Occipital lobe (tissue), 1 donor: ENCODE measurements at regions not wholly inside any gene's neighbourhood (a gene's known extent, or its start where the extent isn't known, plus 50 kb on each side); places are given as distances from the start of the nearest gene placed in this dataset.
A peak's percentile ranks its signal among the peaks of the same experiment; 100 is the strongest.
"Not testable (repeated sequence)": the region's sequence is repeated elsewhere in the genome, so short reads cannot be mapped to it uniquely, and the experiment has no call there.

Source experiments
- DNase-seq: peaks from one replicate; lab custom pipeline; 2025; lab: John Stamatoyannopoulos, UW

DNA sequence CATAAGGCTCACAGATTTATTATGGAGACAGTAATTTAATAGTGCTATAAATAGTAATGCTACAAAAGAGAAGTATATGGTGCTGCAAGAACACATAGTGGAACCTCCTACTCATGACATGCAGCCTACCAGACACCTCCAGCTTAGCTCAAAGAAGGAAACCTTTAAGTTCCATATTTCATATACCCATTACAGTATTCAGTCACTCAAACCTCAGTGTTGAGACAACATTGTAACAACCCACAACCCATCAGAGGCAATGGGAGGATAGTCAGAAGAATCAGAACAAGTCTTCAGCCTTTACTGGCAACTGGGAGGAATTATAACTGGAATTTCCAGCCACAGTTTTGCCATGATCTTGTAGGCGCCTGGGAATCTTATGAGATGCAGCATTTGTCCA is 186.3 kb upstream of the VSTM2A start:
- DNase-seq: no peak

DNA sequence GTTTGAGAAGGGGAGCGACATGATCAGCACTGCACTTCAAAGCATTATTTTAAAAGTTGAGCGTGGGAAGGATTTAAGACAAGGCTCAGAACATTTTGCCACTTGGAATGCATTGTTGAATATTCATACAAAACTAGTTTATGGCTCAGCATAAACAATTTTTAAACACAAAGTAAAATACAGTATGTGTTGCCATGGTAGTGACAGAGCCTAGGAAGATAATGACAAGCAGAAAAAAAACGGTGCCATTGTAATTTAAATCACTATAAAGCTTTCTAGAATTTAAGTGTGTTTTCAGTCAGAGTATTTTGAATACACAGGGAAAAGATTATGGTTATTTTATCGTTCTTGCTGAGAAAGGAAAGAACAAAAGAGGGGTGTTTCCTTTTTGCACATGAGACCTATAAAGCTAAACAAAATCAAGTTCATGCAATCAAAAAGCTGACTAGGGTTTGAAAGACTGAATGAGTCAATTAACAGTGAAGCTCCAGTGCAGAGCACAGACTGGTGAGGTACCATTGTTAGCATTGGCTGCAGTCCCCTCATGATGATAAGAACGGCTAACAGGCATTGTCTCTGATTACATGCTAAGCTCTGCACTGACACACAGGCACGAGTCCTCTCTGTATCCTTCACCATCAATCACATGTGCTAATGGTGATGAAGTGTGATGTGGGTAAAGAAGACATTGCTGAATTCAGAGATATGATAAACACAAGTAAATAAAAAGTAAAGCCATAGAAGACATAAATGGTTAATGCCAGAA is 181.9 kb upstream of the VSTM2A start:
- DNase-seq: no peak

DNA sequence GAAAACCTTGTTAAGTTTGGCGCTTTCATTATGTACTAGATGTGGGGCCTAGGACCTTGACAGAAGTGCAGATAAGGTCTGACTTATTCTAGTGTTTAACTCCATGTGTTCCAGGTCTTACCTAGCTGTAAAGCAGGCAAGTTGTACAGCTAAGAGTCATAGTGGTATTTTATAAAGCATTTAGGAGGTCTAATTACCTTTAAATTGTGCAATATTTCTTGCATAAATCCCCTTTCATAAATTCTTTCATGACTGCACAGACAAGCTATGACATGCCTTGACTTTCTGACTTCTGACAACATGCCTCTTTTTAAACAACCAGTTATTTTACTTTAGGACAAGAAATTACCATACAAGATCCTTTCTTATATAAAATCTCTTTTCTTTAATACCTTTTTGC is 151.6 kb upstream of the VSTM2A start:
- DNase-seq: no peak

DNA sequence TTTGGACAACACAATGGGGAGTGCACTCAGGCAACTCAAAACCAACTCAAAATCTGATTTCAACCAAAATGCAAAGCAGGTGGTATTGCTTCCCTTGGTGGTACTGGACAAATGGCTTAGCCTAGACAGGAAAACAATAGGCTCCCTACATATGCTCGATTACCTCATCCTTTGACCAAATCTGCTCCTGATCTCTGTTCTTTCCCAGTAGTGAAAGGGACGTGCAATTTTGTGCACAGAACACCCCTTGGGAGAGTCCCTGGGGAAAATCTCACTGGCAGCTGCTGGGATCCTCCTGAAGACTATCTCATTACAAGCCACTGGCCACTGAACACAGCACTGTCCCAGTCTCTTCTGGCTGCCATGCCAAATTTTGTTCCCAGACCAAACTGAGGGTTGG is 149.2 kb upstream of the VSTM2A start:
- DNase-seq: no peak

DNA sequence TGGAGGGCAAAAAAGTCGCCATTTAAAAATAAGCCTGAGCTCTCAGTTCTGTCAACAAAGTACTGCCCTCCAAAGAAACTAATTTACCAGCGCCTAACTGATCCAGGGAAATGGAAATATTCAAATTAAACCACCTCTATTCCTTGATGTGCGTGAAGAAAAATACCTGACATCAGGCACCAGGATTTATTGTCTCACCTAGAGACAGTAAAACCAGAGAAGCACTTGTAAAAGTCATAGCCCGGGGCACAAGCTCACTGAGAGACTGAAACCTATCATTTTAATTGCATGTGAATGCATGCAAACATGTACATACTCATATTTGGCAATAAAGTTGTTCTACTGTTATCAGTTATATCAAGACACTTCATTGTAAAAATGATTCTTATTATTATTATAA is 147.3 kb upstream of the VSTM2A start:
- DNase-seq: no peak

DNA sequence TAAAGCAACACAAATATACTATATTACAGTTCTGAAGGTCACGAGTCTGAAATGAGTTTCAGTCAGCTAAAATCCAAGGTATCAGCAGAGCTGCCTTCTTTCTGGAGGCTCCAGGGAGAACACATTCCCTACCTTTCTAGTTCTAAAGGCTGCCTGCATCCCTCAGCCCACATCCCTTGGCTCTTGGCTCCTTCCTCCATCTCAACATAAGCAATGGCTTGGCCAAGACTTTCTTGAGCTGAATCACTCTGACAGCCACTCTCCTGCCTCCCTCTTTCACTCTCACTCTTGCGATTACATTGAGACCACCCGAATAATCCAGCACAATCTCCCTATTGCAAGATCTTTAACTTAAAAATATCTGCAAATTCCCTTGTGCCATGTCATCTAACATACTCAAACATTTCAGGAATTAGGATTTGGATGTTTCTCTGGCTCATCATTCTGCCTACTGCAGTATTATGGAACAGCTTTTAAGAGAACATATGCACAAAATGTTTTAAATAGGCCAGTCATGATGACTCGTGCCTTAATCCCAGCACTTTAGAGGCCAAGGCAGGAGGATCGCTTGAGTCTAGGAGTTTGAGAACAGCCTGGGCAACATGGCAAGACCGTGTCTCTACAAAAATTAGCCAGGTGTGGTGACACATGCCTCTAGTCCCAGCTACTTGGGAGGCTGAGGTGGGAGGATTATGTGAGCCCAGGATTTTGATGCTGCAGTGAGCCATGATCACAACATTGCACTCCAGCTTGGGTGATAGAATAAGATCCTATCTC is 144.2 kb upstream of the VSTM2A start:
- no peak for DNase-seq

DNA sequence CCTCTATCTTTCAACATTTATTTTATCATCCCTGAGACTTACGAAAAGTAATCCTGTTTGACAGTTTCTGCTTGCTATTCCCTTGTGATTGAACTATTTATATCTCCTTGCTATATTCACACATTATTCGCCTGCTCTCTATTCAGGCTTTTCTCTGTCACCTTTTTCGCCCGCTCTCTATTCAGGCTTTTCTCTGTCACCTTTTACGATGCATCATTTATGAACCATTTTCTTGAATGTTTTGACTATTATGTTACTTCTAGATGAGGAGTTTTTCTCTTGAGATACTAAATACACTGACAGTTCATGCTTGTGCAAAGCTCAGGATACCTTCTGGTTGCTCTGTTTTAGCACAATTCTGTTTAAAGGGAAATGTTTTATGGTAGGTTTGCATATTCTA is 143.3 kb upstream of the VSTM2A start:
- DNase-seq: no peak

DNA sequence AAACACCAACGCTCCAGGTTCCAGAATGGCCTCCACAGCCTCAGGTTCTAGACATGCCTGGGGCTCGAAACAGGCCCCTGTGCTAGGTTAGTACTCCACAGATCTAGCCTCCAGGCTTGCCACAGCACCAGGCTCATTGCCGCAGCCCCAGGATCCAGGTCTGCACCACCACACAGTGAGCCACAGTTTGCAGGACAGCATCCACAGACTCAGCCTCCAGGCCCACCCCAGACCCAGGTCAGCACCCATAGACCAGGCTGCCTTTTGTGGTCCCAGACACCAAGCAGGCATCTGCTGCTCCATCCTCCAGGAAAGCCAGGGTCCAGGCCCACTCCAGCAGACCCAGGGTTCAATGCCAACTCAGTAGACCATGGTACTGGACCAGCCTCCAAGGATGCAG is 132.3 kb upstream of the VSTM2A start:
- DNase-seq: no peak

DNA sequence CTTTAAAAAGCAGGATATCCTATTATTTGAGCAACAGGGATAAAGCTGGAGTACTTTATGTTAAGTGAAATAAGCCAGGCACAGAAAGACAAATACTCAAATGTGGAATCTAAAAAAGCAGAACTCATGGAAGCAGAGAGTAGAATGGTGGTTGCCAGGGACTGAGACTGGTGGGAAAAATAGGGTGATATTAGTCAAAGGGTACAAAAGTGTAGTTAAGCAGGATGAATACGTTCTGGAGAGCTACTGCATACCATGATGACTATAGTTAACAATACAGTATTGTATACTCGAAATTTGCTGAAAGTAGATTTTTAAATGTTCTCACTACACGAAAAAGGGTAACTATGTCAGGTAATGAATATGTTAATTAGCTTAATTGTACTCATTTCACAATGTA is 125.5 kb upstream of the VSTM2A start:
- no peak for DNase-seq

DNA sequence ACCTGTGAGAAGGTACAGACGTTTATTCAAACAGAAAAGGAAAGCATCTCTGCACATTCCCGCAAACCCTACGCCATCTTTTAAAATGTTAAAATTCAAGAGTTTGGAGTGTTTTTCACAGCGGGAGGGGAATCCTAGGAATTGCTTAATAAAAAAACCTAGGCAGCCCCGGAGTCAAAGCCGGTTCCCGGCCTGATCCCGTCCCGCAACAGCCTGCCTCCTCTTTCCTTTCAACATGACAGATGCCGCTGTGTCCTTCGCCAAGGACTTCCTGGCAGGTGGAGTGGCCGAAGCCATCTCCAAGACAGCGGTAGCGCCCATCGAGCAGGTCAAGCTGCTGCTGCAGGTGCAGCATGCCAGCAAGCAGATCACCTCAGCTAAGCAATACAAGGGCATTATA is 123.0 kb upstream of the VSTM2A start:
- no peak for DNase-seq

DNA sequence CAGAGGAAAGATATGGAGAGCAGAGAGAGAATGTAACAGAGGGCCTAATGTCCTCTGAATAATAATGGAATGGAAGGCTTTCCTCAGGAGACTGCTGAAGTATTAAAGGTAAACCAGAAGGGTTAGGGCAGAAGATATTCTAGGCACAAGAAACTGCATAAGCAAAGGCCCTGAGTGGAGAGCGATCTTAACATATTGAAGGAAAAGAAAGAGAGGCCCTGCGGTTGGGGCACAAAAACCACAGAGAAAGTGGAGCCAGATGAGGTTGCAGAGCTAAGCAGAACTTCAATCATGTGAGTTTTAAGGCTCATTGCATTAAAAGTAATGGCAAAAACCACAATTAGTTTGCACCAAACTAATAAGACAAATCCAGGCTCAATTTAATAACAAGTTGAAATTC is 115.8 kb upstream of the VSTM2A start:
- no peak for DNase-seq

DNA sequence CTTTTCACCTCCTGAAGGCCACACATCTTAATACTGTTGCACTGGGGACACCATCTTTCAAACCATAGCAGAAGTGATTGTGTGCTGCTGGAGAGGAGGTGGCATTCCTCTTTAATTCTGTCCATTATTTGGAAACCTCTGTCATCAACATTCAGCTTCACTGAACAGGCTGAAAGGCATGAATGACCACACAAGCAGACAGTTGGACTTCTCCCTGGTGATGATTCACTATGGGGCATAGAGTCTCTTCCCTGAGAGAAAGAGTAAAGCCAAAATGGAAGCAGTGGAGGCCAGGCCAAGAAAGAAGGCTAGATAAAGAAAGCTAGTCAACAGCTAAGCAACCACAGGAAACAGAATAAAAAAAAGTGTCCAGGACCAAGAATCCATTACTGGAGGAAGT is 113.1 kb upstream of the VSTM2A start:
- DNase-seq: no peak

DNA sequence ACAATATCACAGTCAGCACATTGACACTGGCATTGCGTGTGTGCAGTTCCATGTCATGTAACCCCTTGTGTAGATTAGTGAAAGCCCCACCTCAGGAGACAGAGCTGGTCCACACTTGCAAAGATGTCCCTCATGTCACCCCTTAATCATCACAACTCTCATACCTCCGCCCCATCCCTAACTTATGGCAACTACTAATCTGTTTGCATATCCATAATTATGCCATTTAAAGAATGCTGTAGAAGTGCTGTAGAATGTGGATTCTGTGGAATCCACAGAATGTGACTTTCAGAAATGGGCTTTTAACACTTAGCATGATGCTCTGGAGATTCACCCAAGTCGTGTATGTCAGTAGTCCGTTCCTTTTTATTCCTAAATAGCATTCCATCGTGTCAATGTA is 102.8 kb upstream of the VSTM2A start:
- DNase-seq: no peak

DNA sequence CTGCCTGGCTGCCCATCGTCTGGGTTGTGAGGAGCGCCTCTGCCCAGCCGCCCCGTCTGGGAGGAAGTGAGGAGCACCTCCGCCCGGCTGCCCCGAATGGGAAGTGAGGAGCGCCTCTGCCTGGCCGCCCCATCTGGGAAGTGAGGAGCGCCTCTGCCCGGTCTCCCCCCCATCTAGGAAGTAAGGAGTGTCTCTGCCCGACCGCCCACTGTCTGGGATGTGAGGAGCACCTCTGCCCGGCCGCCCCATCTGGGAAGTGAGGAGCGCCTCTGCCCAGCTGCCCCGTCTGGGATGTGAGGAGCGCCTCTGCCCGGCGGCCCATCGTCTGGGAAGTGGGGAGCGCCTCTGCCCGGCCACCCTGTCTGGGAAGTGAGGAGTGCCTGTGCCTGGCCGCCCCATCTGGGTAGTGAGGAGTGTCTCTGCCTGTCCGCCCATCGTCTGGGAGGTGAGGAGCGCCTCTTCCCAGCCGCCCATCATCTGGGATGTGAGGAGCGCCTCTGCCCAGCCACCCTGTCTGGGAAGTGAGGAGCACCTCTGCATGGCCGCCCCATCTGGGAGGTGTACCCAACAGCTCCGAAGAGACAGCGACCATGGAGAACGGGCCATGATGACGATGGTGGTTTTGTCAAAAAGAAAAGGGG is 98.0 kb upstream of the VSTM2A start:
- DNase-seq: not testable (repeated sequence)

DNA sequence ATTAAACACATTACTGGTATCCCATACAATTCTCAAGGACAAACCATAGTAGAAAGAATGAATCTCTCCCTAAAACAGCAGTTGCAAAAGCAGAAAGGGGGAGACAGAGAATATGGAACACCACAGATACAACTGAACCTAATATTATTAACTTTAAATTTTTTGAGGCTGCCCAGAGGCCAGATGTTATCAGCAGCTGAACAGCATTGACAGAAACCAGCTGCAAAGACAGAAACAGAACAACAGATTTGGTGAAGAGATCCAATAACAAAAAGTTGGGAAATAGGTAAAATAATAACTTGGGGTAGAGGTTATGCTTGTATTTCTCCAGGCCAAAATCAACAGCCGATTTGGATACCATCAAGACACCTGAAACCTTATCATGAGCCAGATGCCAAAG is 89.0 kb upstream of the VSTM2A start:
- not testable (repeated sequence) for DNase-seq

DNA sequence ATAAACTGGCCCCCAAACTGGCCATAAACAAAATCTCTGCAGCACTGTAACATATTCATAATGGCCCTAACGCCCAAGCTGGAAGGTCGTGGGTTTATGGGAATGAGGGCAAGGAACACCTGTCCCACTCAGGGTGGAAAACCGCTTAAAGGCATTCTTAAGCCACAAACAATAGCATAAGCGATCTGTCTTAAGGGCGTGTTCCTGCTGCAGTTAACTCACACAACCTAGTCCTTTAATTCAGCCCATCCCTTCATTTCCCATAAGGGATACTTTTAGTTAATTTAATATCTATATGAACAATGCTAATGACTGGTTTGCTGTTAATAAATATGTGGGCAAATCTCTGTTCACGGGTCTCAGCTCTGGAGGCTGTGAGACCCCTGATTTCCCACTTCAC is 87.5 kb upstream of the VSTM2A start:
- not testable (repeated sequence) for DNase-seq

DNA sequence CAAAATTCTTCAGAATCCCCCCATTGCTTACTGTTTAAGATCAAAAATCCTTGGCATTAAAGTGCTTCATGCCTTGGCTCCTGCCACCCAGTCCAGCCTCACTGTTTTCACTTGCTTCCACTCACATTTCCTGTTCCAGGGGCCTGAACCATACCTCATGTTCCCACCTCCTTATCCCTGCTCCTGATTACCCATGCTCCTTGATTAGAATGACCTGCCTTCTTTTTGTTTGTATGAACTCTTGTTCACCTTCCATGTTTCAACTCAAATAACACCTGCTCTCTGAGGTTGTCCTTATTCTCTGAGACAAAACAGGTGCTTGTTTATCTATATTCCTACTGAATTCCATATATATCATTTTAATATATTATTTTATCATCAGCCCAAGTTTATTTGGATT is 77.1 kb upstream of the VSTM2A start:
- no peak for DNase-seq

DNA sequence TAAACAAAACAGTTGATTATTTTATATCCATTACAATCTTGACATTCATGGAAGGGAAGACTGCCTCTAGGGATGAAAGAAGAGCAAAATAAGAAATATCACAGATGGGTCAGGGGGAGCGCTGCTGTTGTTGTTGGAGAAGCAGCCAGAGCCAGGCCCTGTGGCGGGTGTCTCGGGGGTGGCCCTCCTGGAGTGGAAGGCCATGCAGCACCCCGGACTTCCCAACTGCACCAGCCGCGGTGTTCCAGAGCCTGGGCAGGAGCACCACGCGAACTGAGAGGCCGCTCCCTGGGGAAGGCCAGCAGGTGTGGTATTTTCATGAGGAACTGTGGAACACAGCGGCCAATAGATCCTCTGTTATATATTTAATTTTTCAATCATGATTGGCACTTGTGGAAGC is 72.4 kb upstream of the VSTM2A start:
- no peak for DNase-seq

DNA sequence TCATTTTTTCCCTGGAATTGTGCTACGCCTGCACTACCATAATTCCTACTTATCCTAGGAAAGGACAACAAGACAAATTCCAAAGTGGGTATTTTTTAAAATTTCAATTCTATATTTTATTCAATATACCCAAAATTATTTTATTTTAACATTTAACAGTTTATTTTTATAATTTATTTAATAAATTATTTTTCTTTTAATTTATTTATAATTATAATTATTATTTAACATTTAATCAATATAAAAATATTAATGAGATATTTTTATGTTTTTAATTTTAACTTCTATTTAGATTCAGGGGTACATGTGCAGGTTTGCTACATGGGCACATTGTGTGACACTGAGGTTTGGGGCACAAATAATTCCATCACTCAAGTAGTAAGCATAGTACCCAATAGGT is 65.6 kb upstream of the VSTM2A start:
- no peak for DNase-seq

DNA sequence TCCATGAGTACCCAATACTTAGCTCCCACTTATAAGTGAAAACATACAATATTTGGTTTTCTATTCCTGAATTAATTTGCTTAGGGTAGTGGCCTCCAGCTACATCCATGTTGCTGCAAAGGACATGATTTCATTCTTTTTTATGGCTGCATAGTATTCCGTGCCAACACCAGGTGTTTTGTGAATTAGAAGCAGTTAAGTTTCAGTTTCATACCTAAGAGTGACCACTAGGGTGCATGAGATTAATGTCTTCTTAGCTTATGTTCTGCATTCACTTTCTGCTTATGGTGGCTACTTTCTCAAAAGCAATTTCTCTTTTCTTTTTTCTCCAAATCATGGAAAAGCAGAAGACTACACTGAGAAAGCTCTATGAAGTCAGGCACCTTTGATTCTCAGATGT is 65.1 kb upstream of the VSTM2A start:
- DNase-seq: no peak

DNA sequence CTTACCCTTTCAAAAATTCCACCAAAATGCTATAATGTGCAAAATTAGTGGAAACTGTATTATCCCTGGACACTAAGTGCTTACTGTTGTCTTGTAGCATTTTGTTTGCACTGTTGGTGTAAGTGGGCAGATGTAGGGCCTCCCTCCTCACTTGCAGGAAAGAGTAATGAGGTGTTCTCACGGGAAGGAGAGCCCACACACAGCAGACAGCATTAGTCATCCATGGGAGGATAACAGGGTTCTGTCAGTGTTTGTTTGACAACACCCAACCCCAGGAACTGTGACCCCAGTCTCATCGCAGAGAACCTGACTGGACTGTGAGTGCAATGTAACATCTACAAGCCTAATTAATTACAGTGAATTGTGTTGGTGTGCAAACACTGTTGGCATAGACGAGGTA is 58.7 kb upstream of the VSTM2A start:
- DNase-seq: peak; percentile 7

DNA sequence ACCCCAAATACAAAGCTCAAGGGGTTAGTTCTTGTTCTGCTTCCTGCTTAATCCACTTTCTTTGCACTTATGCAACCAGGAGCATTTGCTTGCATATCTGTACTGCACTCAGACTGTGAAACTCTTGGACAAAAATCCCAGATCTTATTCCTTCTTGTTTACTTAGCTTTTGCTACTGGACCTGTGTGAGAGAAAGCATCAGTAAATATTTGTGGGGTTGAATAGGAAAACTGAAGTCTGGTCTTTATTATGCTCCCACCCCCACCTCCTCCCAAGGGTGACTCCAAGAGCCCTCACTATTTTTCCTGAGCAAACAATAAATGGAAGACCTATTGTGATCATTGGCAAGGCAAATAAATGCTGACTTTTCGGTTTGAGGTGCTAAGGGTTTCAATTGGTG is 57.1 kb upstream of the VSTM2A start:
- no peak for DNase-seq
